T-cell (primary cell): ENCODE measurements at regions not wholly inside any gene's neighbourhood (a gene's known extent, or its start where the extent isn't known, plus 50 kb on each side); places are given as distances from the start of the nearest gene placed in this dataset.
"Not testable (repeated sequence)": the region's sequence is repeated elsewhere in the genome, so short reads cannot be mapped to it uniquely, and the experiment has no call there.

ENCODE experiments used
- ATAC-seq, 4 experiments: fragments of 200-7000 bp in 3 of 4; fragments of 150-1000 bp in 1 of 4; cut with Tn5 transposase; replicated peaks in 1 of 4; 1 replicate in 3 of 4; 2 replicates in 1 of 4; pipeline ENCODE4 v1.10.0; 2021; ENCODE audit warnings: moderate library complexity in 3 of 4, mild to moderate bottlenecking in 2 of 4, moderate number of reproducible peaks in 1 of 4
- CTCF ChIA-PET, 2 donors: fragments of 300-600 bp; sonication (Branson Sonifier 250); formaldehyde crosslinking; loops; one replicate each; lab custom pipeline; 2022; ENCODE audit warnings: antibody characterized with exemption in 2 of 2; lab: Charles Lee
- POLR2A ChIA-PET, 2 donors: fragments of 300-600 bp; sonication (Branson Sonifier 250); formaldehyde crosslinking; loops; one replicate each; lab custom pipeline; 2022; ENCODE audit warnings: antibody characterized with exemption in 2 of 2; lab: Charles Lee
- DNase-seq, 35 experiments: peaks; one replicate each; pipeline versions ENCODE4 v3.0.0 to v3.0.0-alpha.2; 2013 to 2023
- H3K27ac ChIP-seq: one replicate; pipeline ENCODE4 v1.5.1; 2013; ENCODE audit warnings: low read length
- H3K27me3 ChIP-seq, 2 experiments: replicated peaks in 1 of 2; 1 replicate in 1 of 2; 2 replicates in 1 of 2; pipeline versions ENCODE4 v1.6.1 to v1.7.0; 2013; ENCODE audit warnings: low read length in 1 of 2, mixed read lengths in 1 of 2; ENCODE audit not compliant: control insufficient read depth in 2 of 2, insufficient read depth in 2 of 2; ENCODE audit errors: extremely low read depth in 1 of 2
- H3K36me3 ChIP-seq, 2 donors: 1 replicate in 1 of 2; 2 replicates in 1 of 2; pipeline versions ENCODE4 v1.6.1 to v1.7.0; 2013; ENCODE audit warnings: low read length in 1 of 2; ENCODE audit not compliant: control insufficient read depth in 2 of 2, insufficient read depth in 1 of 2; ENCODE audit errors: extremely low read depth in 1 of 2
- H3K4me1 ChIP-seq, 2 experiments: 1 replicate in 1 of 2; 2 replicates in 1 of 2; pipeline versions ENCODE4 v1.6.1 to v1.7.0; 2013; ENCODE audit warnings: low read length in 2 of 2, mixed read lengths in 1 of 2; ENCODE audit not compliant: insufficient read depth in 2 of 2, control insufficient read depth in 1 of 2; ENCODE audit errors: extremely low read depth in 1 of 2
- H3K4me3 ChIP-seq, 2 donors: 1 replicate in 1 of 2; 2 replicates in 1 of 2; pipeline versions ENCODE4 v1.5.1 to v1.7.0; 2013; ENCODE audit warnings: mild to moderate bottlenecking in 2 of 2, low read length in 1 of 2, moderate library complexity in 1 of 2; ENCODE audit not compliant: control insufficient read depth in 1 of 2; ENCODE audit errors: extremely low read depth in 1 of 2
- H3K9me3 ChIP-seq: 2 replicates; pipeline ENCODE4 v1.7.0; 2013
- H3K27ac Mint-ChIP-seq, 2 donors: one replicate each; pipeline ENCODE4 v1.8.0; 2020 to 2021; ENCODE audit warnings: mild to moderate bottlenecking in 2 of 2, mixed read lengths in 2 of 2
- H3K27me3 Mint-ChIP-seq, 2 donors: one replicate each; pipeline ENCODE4 v1.8.0; 2021 to 2022; ENCODE audit warnings: mixed read lengths in 2 of 2
- H3K36me3 Mint-ChIP-seq: one replicate; pipeline ENCODE4 v1.8.0; 2021; ENCODE audit warnings: mixed read lengths
- H3K4me1 Mint-ChIP-seq, 3 donors: one replicate each; pipeline ENCODE4 v1.8.0; 2020 to 2022; ENCODE audit warnings: mixed read lengths in 3 of 3, mild to moderate bottlenecking in 1 of 3
- H3K4me3 Mint-ChIP-seq, 3 donors: one replicate each; pipeline ENCODE4 v1.8.0; 2020 to 2022; ENCODE audit warnings: mild to moderate bottlenecking in 3 of 3, mixed read lengths in 3 of 3, moderate library complexity in 3 of 3
- H3K9me3 Mint-ChIP-seq, 3 donors: one replicate each; pipeline ENCODE4 v1.8.0; 2020 to 2022; ENCODE audit warnings: mixed read lengths in 3 of 3
- WGBS: methylation state at CpG from one replicate; pipeline ENCODE4 v1.1.5; 2013; ENCODE audit warnings: missing lambda C conversion rate; ENCODE audit not compliant: insufficient coverage; 5-methylcytosine and 5-hydroxymethylcytosine counted together

DNA sequence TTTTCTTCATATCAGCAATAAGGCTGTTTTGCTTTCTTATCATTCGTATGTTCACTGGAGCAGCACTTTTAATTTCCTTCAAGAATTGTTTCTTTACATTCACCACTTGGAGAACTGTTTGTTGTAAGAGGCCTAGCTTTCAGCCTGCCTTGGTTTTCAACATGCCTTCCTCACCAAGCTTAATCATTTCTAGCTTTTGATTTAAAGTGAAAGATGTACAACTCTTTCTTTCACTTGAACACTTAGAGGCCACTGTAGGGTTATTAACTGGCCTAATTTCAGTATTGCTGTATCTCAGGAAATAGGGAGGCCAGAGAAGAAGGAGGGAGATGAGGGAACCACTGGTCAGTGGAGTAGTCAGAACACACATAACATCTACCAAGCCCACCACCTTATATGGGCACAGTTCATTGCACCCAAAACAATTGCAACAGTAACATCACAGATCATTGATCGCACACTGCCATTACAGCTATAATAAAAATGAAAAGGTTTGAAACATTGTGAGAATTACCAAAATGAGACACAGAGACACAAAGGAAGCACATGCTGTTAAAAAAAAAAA lies 181.4 kb upstream of the TUBA3C start:
- WGBS, result no CpG with 5 or more reads among the region's 2 CpGs
- no peaks in the 10 kb centered on the region for H3K36me3 Mint-ChIP-seq
- no peak for DNase-seq
- Histone ChIP-seq H3K36me3 (no peaks in the 10 kb centered on the region), H3K4me3 (no peak overlapping the region), H3K4me1 (no peaks in the 10 kb centered on the region), H3K27me3 (no peaks in the 10 kb centered on the region), H3K9me3 (no peaks in the 10 kb centered on the region), H3K27ac (no peak overlapping the region)
- H3K27me3 Mint-ChIP-seq, result no peaks in the 10 kb centered on the region
- no peak overlapping the region for H3K27ac Mint-ChIP-seq
- ATAC-seq, result no peak
- POLR2A ChIA-PET, result no interaction called here
- H3K9me3 Mint-ChIP-seq, result no peaks in the 10 kb centered on the region
- no peak overlapping the region for H3K4me3 Mint-ChIP-seq
- H3K4me1 Mint-ChIP-seq, result no peaks in the 10 kb centered on the region
- CTCF ChIA-PET, result no interaction called here

- H3K36me3 ChIP-seq, CTCF ChIA-PET, H3K27me3 ChIP-seq, DNase-seq, POLR2A ChIA-PET, H3K4me3 Mint-ChIP-seq, H3K36me3 Mint-ChIP-seq, H3K9me3 Mint-ChIP-seq, H3K4me3 ChIP-seq, H3K27me3 Mint-ChIP-seq, H3K27ac ChIP-seq, H3K27ac Mint-ChIP-seq, H3K4me1 Mint-ChIP-seq, H3K9me3 ChIP-seq, ATAC-seq, H3K4me1 ChIP-seq: not testable (repeated sequence)
- WGBS, result 100% methylated on average over 1 of the region's 2 CpGs
Observed at GRCh38 chr13:19359697-19360096, 178.1 kb upstream of the TUBA3C start.

DNA sequence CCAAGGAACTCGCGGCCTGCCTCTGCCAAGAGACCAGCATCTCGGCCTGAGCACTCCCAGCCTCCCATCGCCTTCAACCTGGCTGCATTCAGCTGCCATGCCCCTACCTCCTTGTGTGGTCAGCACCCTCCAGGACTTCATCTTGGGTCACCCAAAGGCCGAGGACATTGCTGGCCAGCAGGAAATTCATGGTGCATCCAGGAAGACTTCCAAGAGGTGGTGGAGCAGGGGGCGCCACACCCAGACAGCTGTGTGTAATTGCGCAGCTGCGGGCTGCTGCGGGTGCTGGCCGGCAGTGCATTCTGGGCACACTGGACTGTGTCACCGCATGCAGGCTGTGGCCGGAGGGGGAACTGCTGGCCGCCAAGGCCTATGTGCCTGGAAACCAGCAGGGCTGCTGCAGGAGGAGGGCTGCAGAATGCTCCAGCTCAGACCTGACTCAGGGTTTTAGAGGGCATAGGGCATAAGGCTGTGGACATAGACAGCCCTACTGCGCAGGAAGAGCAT lies 164.3 kb upstream of the TUBA3C start:
- peaks cover 12 to 20% of the 10 kb centered on the region in 2 donors for H3K27me3 Mint-ChIP-seq
- no peaks in the 10 kb centered on the region for H3K9me3 ChIP-seq
- no peak for ATAC-seq
- no peak overlapping the region for H3K27ac ChIP-seq
- H3K4me1 Mint-ChIP-seq, result peaks cover 0 to 4% (median 2%) of the 10 kb centered on the region in 3 donors
- H3K27me3 ChIP-seq, result peaks cover 0 to 19% of the 10 kb centered on the region in 2 experiments
- H3K9me3 Mint-ChIP-seq, result peaks cover 0 to 2% (median 0%) of the 10 kb centered on the region in 3 donors
- no peak for DNase-seq
- CTCF ChIA-PET, result no interaction called here
- no peaks in the 10 kb centered on the region for H3K4me1 ChIP-seq
- H3K4me3 ChIP-seq, result no peak overlapping the region
- no peak overlapping the region for H3K4me3 Mint-ChIP-seq
- H3K36me3 ChIP-seq, result no peaks in the 10 kb centered on the region
- H3K27ac Mint-ChIP-seq, result no peak overlapping the region
- WGBS, result 86% methylated on average over 14 of the region's 14 CpGs
- POLR2A ChIA-PET, result no interaction called here
- H3K36me3 Mint-ChIP-seq, result no peaks in the 10 kb centered on the region

- Mint-ChIP-seq H3K4me1 (peaks cover 0 to 4% (median 2%) of the 10 kb centered on the region in 3 donors), H3K27me3 (peaks cover 12 to 25% of the 10 kb centered on the region in 2 donors), H3K4me3 (peak overlapping the region in 1 of 3 donors; percentile 52), H3K36me3 (no peaks in the 10 kb centered on the region), H3K27ac (no peak overlapping the region), H3K9me3 (peaks cover 0 to 2% (median 0%) of the 10 kb centered on the region in 3 donors)
- H3K27ac ChIP-seq, result no peak overlapping the region
- H3K36me3 ChIP-seq, result no peaks in the 10 kb centered on the region
- CTCF ChIA-PET, result no interaction called here
- POLR2A ChIA-PET, result no interaction called here
- no peaks in the 10 kb centered on the region for H3K4me1 ChIP-seq
- H3K4me3 ChIP-seq, result no peak overlapping the region
- 71% methylated on average over 9 of the region's 10 CpGs for WGBS
- no peaks in the 10 kb centered on the region for H3K9me3 ChIP-seq
- DNase-seq, result no peak
- H3K27me3 ChIP-seq, result peaks cover 0 to 19% of the 10 kb centered on the region in 2 experiments
- no peak for ATAC-seq
Observed at GRCh38 chr13:19345158-19345557, 163.5 kb upstream of the TUBA3C start.

- H3K27ac Mint-ChIP-seq, result not testable (repeated sequence)
Observed at GRCh38 chr13:19344585-19345120, 163.0 kb upstream of the TUBA3C start.

DNA sequence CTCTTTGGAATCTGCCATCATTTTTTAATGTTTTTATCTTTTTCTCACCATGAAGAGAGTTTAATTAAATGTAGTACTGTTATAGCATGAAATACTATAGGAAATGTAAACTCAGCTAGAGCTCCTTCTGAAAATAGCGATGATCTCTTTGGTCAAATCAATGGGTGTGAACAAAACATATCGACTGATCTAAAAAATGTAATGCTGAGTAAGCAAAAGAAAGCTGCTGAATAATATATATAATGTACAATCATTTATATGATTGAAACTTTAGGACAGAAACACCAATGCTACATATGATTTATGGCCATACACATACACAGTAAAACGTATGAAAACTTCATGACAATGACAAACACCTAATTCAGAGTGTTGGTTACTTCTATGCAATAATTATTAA lies 150.8 kb upstream of the TUBA3C start:
- no peaks in the 10 kb centered on the region for H3K36me3 Mint-ChIP-seq
- no peak for ATAC-seq
- H3K4me1 Mint-ChIP-seq, result no peaks in the 10 kb centered on the region
- ChIA-PET POLR2A (no interaction called here), CTCF (no interaction called here)
- Histone ChIP-seq H3K36me3 (no peaks in the 10 kb centered on the region), H3K27ac (no peak overlapping the region), H3K4me3 (no peak overlapping the region), H3K4me1 (no peaks in the 10 kb centered on the region), H3K9me3 (peaks cover 2% of the 10 kb centered on the region), H3K27me3 (no peaks in the 10 kb centered on the region)
- no peak for DNase-seq
- peaks cover 3 to 9% of the 10 kb centered on the region in 2 donors for H3K27me3 Mint-ChIP-seq
- H3K4me3 Mint-ChIP-seq, result no peak overlapping the region
- peaks cover 0 to 19% (median 0%) of the 10 kb centered on the region in 3 donors for H3K9me3 Mint-ChIP-seq
- H3K27ac Mint-ChIP-seq, result no peak overlapping the region
- no CpG with 5 or more reads among the region's 3 CpGs for WGBS

More at GRCh38 chr13:19344585-19345120, 163.0 kb upstream of the TUBA3C start:
- H3K27me3 ChIP-seq, result peaks cover 0 to 19% of the 10 kb centered on the region in 2 experiments
- CTCF ChIA-PET, H3K9me3 Mint-ChIP-seq, H3K4me1 Mint-ChIP-seq, H3K4me3 ChIP-seq, H3K4me1 ChIP-seq, H3K27ac ChIP-seq, H3K36me3 ChIP-seq, H3K36me3 Mint-ChIP-seq, H3K9me3 ChIP-seq, DNase-seq, POLR2A ChIA-PET: not testable (repeated sequence)
- 35% methylated on average over 10 of the region's 50 CpGs for WGBS
- peak in 2 of 4 experiments; percentile 37 to 56 for ATAC-seq
- Mint-ChIP-seq H3K27me3 (peaks cover 12 to 25% of the 10 kb centered on the region in 2 donors), H3K4me3 (peak overlapping the region in 1 of 3 donors; percentile 52)
